Keratinocyte (primary cell): ENCODE measurements at regions not wholly inside any gene's neighbourhood (a gene's known extent, or its start where the extent isn't known, plus 50 kb on each side); places are given as distances from the start of the nearest gene placed in this dataset.

Experiments
- DNase-seq: peaks from one replicate; pipeline ENCODE4 v3.0.0-alpha.2; 2011; ENCODE audit warnings: low read depth, missing footprints, low spot score
- FAIRE-seq: peaks from 2 replicates; lab custom pipeline; 2011; peaks lifted over from hg19 to GRCh38; lab: Jason Lieb, UNC
- H2AFZ ChIP-seq: 2 replicates; pipeline ENCODE4 v1.6.0; 2012; ENCODE audit warnings: low read length, control low read depth, inconsistent platforms; ENCODE audit not compliant: control insufficient read depth
- H3K27ac ChIP-seq: 2 replicates; pipeline ENCODE4 v1.5.1; 2011; ENCODE audit warnings: low read length; ENCODE audit not compliant: control insufficient read depth, insufficient read depth
- H3K27me3 ChIP-seq: 3 replicates; pipeline ENCODE4 v1.6.0; 2011; ENCODE audit warnings: low read length; ENCODE audit not compliant: control insufficient read depth, insufficient read depth; ENCODE audit errors: extremely low read depth
- H3K36me3 ChIP-seq, 2 experiments: 2 replicates in 1 of 2; 3 replicates in 1 of 2; pipeline ENCODE4 v1.5.1; 2011; ENCODE audit warnings: low read length in 2 of 2, mild to moderate bottlenecking in 1 of 2; ENCODE audit not compliant: control insufficient read depth in 2 of 2, insufficient read depth in 2 of 2; ENCODE audit errors: extremely low read depth in 1 of 2
- H3K4me1 ChIP-seq: 3 replicates; pipeline ENCODE4 v1.5.1; 2011; ENCODE audit warnings: low read length; ENCODE audit not compliant: control insufficient read depth, insufficient read depth; ENCODE audit errors: extremely low read depth
- H3K4me2 ChIP-seq: 3 replicates; pipeline ENCODE4 v1.6.0; 2011; ENCODE audit warnings: low read depth, low read length; ENCODE audit not compliant: control insufficient read depth, insufficient read depth; ENCODE audit errors: extremely low read depth
- H3K4me3 ChIP-seq, 3 experiments: fragments of 200-600 bp in 1 of 3; sonication (generic) in 1 of 3; 2 replicates in 2 of 3; 3 replicates in 1 of 3; pipeline ENCODE4 v1.5.1; 2011 to 2016; ENCODE audit warnings: low read length in 3 of 3, mild to moderate bottlenecking in 3 of 3, control low read depth in 2 of 3, inconsistent platforms in 1 of 3, low read depth in 1 of 3, mixed read lengths in 1 of 3, mixed run types in 1 of 3, moderate library complexity in 1 of 3; ENCODE audit not compliant: control insufficient read depth in 2 of 3, insufficient read depth in 2 of 3; ENCODE audit errors: extremely low read depth in 1 of 3
- H3K79me2 ChIP-seq: 2 replicates; pipeline ENCODE4 v1.6.0; 2012; ENCODE audit warnings: low read length; ENCODE audit not compliant: control insufficient read depth, insufficient read depth
- H3K9ac ChIP-seq: 3 replicates; pipeline ENCODE4 v1.6.0; 2011; ENCODE audit warnings: low read length; ENCODE audit not compliant: control insufficient read depth, insufficient read depth; ENCODE audit errors: extremely low read depth
- H3K9me1 ChIP-seq: 3 replicates; pipeline ENCODE4 v1.6.0; 2011; ENCODE audit warnings: low read length; ENCODE audit not compliant: control insufficient read depth, insufficient read depth; ENCODE audit errors: extremely low read depth
- H3K9me3 ChIP-seq: 2 replicates; pipeline ENCODE4 v1.5.1; 2012; ENCODE audit warnings: low read depth, low read length; ENCODE audit not compliant: control insufficient read depth
- H4K20me1 ChIP-seq: 3 replicates; pipeline ENCODE4 v1.6.0; 2011; ENCODE audit warnings: low read length; ENCODE audit not compliant: control insufficient read depth, insufficient read depth; ENCODE audit errors: extremely low read depth
- EZH2 ChIP-seq: IDR thresholded peaks from one replicate; pipeline ENCODE4 v1.6.1; 2012; ENCODE audit warnings: inconsistent platforms, mild to moderate bottlenecking, low read length, moderate library complexity
- dilution Hi-C: fragments of 300-500 bp; cut with MboI; formaldehyde crosslinking; loops from one replicate; pipeline ENCODE4 v1.7.0; 2020; ENCODE audit warnings: low sequenced_read_pairs; ENCODE audit not compliant: extremely low pct_ligation_motif_present
- TF ChIP-seq, protein P1 (sequence below), 3 experiments: IDR thresholded peaks in 1 of 3; conservative IDR thresholded peaks in 1 of 3; optimal IDR thresholded peaks in 1 of 3; 2 replicates in 2 of 3; 3 replicates in 1 of 3; pipeline versions ENCODE3 to v1.5.1; 2011; ENCODE audit warnings: low read length in 3 of 3, mild to moderate bottlenecking in 3 of 3, moderate library complexity in 2 of 3, control low read depth in 1 of 3, inconsistent platforms in 1 of 3; ENCODE audit not compliant: insufficient read depth in 2 of 3; ENCODE audit errors: extremely low read depth in 1 of 3

DNA sequence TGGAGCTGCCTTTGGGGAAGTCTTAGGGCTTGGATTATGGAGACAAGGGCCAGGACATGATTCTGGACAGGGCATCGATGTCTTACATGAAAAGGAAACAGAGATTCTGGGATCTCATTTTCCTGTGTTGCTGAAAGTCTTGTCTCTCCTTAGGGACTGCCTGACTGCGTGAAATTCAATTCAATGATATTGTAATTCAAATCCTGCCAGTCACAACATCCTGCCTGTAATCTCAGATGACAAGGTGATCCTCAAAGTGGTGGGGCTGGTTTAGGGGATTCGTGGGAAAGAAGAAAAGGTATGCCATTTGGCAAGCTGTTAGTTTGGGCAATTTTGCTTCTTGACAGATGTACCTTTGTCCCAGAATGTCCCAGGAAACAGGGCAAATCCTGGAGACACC, 129.1 kb downstream of the KBTBD8 start:
- Histone ChIP-seq H3K27ac (no peak overlapping the region), H3K9ac (no peak overlapping the region), H3K4me2 (no peak overlapping the region), H3K4me1 (no peaks in the 10 kb centered on the region), H2AFZ (no peak overlapping the region), H3K79me2 (no peaks in the 10 kb centered on the region), H3K4me3 (no peak overlapping the region), H3K9me1 (no peaks in the 10 kb centered on the region), H3K9me3 (no peaks in the 10 kb centered on the region), H3K36me3 (no peaks in the 10 kb centered on the region), H4K20me1 (no peaks in the 10 kb centered on the region), H3K27me3 (no peaks in the 10 kb centered on the region)
- no peak for FAIRE-seq
- DNase-seq = no peak
- TF ChIP-seq, protein P1, sequence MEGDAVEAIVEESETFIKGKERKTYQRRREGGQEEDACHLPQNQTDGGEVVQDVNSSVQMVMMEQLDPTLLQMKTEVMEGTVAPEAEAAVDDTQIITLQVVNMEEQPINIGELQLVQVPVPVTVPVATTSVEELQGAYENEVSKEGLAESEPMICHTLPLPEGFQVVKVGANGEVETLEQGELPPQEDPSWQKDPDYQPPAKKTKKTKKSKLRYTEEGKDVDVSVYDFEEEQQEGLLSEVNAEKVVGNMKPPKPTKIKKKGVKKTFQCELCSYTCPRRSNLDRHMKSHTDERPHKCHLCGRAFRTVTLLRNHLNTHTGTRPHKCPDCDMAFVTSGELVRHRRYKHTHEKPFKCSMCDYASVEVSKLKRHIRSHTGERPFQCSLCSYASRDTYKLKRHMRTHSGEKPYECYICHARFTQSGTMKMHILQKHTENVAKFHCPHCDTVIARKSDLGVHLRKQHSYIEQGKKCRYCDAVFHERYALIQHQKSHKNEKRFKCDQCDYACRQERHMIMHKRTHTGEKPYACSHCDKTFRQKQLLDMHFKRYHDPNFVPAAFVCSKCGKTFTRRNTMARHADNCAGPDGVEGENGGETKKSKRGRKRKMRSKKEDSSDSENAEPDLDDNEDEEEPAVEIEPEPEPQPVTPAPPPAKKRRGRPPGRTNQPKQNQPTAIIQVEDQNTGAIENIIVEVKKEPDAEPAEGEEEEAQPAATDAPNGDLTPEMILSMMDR (optimal IDR thresholded peaks at IDR 0.05 in 1 of 3, IDR thresholded peaks at IDR 0.05 in 1 of 3, conservative IDR thresholded peaks at IDR 0.05 in 1 of 3; ENCODE audit: extremely low read depth in 1 of 3, insufficient read depth in 2 of 3, low read length in 3 of 3) = no peak
- no peak for TF ChIP-seq EZH2
- dilution Hi-C loops = no loop called here

DNA sequence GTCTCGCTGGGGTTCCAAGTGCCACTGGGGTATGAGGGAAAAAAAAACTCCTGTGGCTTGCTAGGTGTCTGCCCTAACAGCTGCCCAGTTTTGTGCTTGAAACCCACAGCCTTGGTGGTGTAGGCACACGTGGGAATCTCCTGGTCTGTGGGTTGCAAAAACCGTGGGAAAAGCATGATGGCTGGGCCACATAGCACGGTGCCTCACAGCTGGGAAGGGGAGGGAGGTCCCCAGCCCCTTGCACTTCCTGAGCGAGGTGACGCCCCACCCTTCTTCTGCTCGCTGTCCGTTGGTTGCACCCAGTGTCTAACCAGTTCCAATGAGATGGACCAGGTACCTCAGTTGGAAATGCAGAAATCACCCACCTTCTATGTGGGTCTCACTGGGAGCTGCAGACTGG, 144.3 kb downstream of the KBTBD8 start:
- Histone ChIP-seq H3K36me3 (no peaks in the 10 kb centered on the region), H3K4me2 (no peak overlapping the region), H3K4me1 (no peaks in the 10 kb centered on the region), H3K9ac (no peak overlapping the region), H3K9me3 (no peaks in the 10 kb centered on the region), H3K4me3 (no peak overlapping the region), H3K27ac (no peak overlapping the region), H3K27me3 (no peaks in the 10 kb centered on the region), H2AFZ (no peak overlapping the region), H3K9me1 (no peaks in the 10 kb centered on the region), H3K79me2 (no peaks in the 10 kb centered on the region), H4K20me1 (no peaks in the 10 kb centered on the region)
- DNase-seq (no peak), FAIRE-seq (no peak)
- TF ChIP-seq, protein P1 (optimal IDR thresholded peaks at IDR 0.05 in 1 of 3, IDR thresholded peaks at IDR 0.05 in 1 of 3, conservative IDR thresholded peaks at IDR 0.05 in 1 of 3; ENCODE audit: extremely low read depth in 1 of 3, insufficient read depth in 2 of 3, low read length in 3 of 3) = no peak
- no peak for TF ChIP-seq EZH2
- dilution Hi-C loops = no loop called here
